ENCODE measurements at regions not wholly inside any gene's neighbourhood (a gene's known extent, or its start where the extent isn't known, plus 50 kb on each side); places are given as distances from the start of the nearest gene placed in this dataset.
"Not testable (repeated sequence)": the region's sequence is repeated elsewhere in the genome, so short reads cannot be mapped to it uniquely, and the experiment has no call there.

DNA sequence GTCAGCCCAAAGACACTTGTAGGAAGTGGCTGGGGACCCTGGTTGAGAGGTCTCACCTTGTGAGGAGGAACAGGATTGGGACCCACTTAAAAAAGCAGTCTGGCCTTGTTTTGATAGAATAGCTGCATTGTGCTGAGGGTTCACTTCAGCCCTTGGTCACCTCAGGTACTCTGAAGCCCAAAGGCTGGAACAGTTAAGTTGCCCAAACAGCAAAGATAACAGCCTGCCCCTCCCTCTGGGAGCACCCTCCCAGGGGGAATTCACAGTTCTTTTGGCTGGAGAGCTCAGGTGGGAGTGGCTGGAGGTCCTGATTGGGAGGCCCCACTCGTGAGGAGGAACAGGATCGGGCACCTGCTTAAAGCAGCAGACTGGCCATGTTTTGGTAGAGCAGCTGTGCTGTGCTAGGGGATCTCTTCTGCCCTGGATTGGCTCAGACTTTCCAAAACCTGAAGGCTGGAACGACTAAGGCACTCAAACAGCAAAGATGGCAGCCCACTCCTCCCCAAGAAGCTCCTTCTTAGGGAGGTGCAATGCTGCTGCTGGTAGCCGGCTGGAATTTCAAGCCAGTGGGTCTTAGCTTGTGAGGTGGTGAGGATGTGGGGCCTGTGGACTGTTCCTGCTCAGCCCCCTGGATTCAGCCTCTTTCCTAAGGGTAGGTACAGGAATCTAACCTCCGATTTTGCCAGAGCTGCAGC lies 143.8 kb upstream of the SLC38A2 start:
- Histone ChIP-seq H3K4me1 (ENCODE audit: control insufficient read depth, insufficient read depth, low read depth, low read length) (no peaks in the 10 kb centered on the region), H3K9ac (ENCODE audit: low read length) (no peak overlapping the region), H4K8ac (ENCODE audit: low read length) (no peak overlapping the region), H2AK5ac (ENCODE audit: low read length, severe bottlenecking) (no peak overlapping the region), H2BK120ac (ENCODE audit: low read depth, low read length) (no peak overlapping the region), H2BK5ac (ENCODE audit: low read depth, low read length, poor library complexity, severe bottlenecking) (no peak overlapping the region), H3K23ac (ENCODE audit: low read length in 2 of 2) (no peak overlapping the region), H3K4ac (ENCODE audit: low read depth in 1 of 2, low read length in 2 of 2) (no peak overlapping the region), H2BK15ac (ENCODE audit: low read depth, poor library complexity, severe bottlenecking) (no peak overlapping the region), H3K27ac (ENCODE audit: low read length, poor library complexity, severe bottlenecking) (no peak overlapping the region), H3K27me3 (ENCODE audit: control insufficient read depth in 1 of 2, insufficient read depth in 1 of 2, low read length in 2 of 2) (no peaks in the 10 kb centered on the region), H3K18ac (ENCODE audit: low read depth in 1 of 2, low read length in 2 of 2) (peak overlapping the region in 1 of 2 experiments; percentile 38), H4K91ac (ENCODE audit: low read length) (no peak overlapping the region), H2BK12ac (ENCODE audit: low read length in 2 of 2) (peak overlapping the region; percentile 17 to 42), H3K4me3 (ENCODE audit: insufficient read depth in 1 of 2, low read depth in 1 of 2, low read length in 2 of 2) (no peak overlapping the region), H3K36me3 (ENCODE audit: control insufficient read depth in 1 of 2, insufficient read depth in 2 of 2, low read depth in 1 of 2, low read length in 2 of 2) (no peaks in the 10 kb centered on the region), H3K79me1 (replicated peaks; ENCODE audit: low read length, poor library complexity, severe bottlenecking) (peaks cover 6% of the 10 kb centered on the region), H2AFZ (ENCODE audit: low read depth, low read length) (no peak overlapping the region), H3K9me3 (ENCODE audit: control insufficient read depth, low read length) (peaks cover 7% of the 10 kb centered on the region), H3K14ac (ENCODE audit: low read length in 2 of 2) (no peak overlapping the region), H3K4me2 (ENCODE audit: low read length, poor library complexity, severe bottlenecking) (no peak overlapping the region)
- DNase-seq = no peak
- 96% methylated on average over 3 of the region's 5 CpGs for WGBS

DNA sequence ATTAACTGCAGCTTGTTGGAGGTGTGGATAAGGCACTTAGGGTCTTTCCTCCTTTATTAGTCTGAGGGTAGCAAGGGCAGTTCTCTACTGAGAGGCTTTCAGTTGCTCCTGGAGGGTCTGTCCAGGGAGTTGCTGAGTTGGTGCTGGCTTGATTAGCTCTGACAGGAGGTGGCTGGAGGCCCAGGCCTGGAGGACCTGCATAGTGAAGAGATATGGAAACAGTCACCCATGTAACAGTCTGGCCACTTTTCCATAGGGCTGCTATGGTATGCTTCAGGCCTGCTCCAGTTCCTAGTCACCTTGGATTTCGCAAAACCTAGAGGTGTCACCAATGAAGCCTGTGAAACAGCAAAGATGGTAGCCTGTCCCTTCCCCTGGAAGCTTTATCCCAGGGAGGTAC lies 143.3 kb upstream of the SLC38A2 start:
- H2BK15ac ChIP-seq (ENCODE audit: low read depth, poor library complexity, severe bottlenecking) = no peak overlapping the region
- peak overlapping the region in 1 of 2 experiments; percentile 66 for H3K18ac ChIP-seq (ENCODE audit: low read depth in 1 of 2, low read length in 2 of 2)
- H4K8ac ChIP-seq (ENCODE audit: low read length) = no peak overlapping the region
- H3K9me3 ChIP-seq (ENCODE audit: control insufficient read depth, low read length) = peaks cover 11% of the 10 kb centered on the region
- no peak overlapping the region for H3K4me3 ChIP-seq (ENCODE audit: insufficient read depth in 1 of 2, low read depth in 1 of 2, low read length in 2 of 2)
- H3K27me3 ChIP-seq (ENCODE audit: control insufficient read depth in 1 of 2, insufficient read depth in 1 of 2, low read length in 2 of 2) = no peaks in the 10 kb centered on the region
- no peaks in the 10 kb centered on the region for H3K36me3 ChIP-seq (ENCODE audit: control insufficient read depth in 1 of 2, insufficient read depth in 2 of 2, low read depth in 1 of 2, low read length in 2 of 2)
- no peak overlapping the region for H3K4me2 ChIP-seq (ENCODE audit: low read length, poor library complexity, severe bottlenecking)
- H3K9ac ChIP-seq (ENCODE audit: low read length) = no peak overlapping the region
- no peak overlapping the region for H2BK120ac ChIP-seq (ENCODE audit: low read depth, low read length)
- H2BK12ac ChIP-seq (ENCODE audit: low read length in 2 of 2) = peak overlapping the region; percentile 17 to 56
- H2AK5ac ChIP-seq (ENCODE audit: low read length, severe bottlenecking) = no peak overlapping the region
- 98% methylated on average over 1 of the region's 1 CpG for WGBS
- no peak overlapping the region for H3K23ac ChIP-seq (ENCODE audit: low read length in 2 of 2)
- no peaks in the 10 kb centered on the region for H3K4me1 ChIP-seq (ENCODE audit: control insufficient read depth, insufficient read depth, low read depth, low read length)
- no peak overlapping the region for H3K4ac ChIP-seq (ENCODE audit: low read depth in 1 of 2, low read length in 2 of 2)
- H2BK5ac ChIP-seq (ENCODE audit: low read depth, low read length, poor library complexity, severe bottlenecking) = no peak overlapping the region
- no peak overlapping the region for H3K14ac ChIP-seq (ENCODE audit: low read length in 2 of 2)
- DNase-seq = no peak
- no peak overlapping the region for H4K91ac ChIP-seq (ENCODE audit: low read length)
- H3K27ac ChIP-seq (ENCODE audit: low read length, poor library complexity, severe bottlenecking) = no peak overlapping the region
- peaks cover 6% of the 10 kb centered on the region for H3K79me1 ChIP-seq (replicated peaks; ENCODE audit: low read length, poor library complexity, severe bottlenecking)
- no peak overlapping the region for H2AFZ ChIP-seq (ENCODE audit: low read depth, low read length)

DNA sequence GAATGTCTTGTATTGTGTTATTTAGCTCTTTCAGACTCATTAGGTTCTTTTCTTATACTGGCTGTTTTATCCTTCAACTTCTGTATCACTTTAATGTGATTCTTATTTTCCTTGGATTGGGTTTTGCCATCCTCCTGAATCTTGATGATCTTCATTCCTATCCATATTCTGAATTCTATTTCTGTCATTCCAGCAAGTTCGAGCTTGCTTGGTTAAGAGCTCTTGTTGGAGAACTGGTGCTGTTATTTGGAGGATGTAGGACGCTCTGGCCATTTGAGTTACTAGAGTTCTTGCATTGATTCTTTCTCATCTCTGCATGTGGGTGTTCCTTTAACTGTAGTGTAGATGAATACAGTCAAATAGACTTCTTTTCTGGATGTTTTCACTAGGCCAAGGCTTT lies 142.3 kb upstream of the SLC38A2 start:
- Histone ChIP-seq H3K4ac (ENCODE audit: low read depth in 1 of 2, low read length in 2 of 2) (no peak overlapping the region), H3K14ac (ENCODE audit: low read length in 2 of 2) (no peak overlapping the region), H3K4me2 (ENCODE audit: low read length, poor library complexity, severe bottlenecking) (no peak overlapping the region), H3K36me3 (ENCODE audit: control insufficient read depth in 1 of 2, insufficient read depth in 2 of 2, low read depth in 1 of 2, low read length in 2 of 2) (no peaks in the 10 kb centered on the region), H4K8ac (ENCODE audit: low read length) (no peak overlapping the region), H4K91ac (ENCODE audit: low read length) (no peak overlapping the region), H2AFZ (ENCODE audit: low read depth, low read length) (no peak overlapping the region), H3K4me1 (ENCODE audit: control insufficient read depth, insufficient read depth, low read depth, low read length) (no peaks in the 10 kb centered on the region), H3K4me3 (ENCODE audit: insufficient read depth in 1 of 2, low read depth in 1 of 2, low read length in 2 of 2) (no peak overlapping the region), H3K18ac (ENCODE audit: low read depth in 1 of 2, low read length in 2 of 2) (no peak overlapping the region), H3K9ac (ENCODE audit: low read length) (no peak overlapping the region), H3K9me3 (ENCODE audit: control insufficient read depth, low read length) (peaks cover 16% of the 10 kb centered on the region), H2BK120ac (ENCODE audit: low read depth, low read length) (no peak overlapping the region), H3K27ac (ENCODE audit: low read length, poor library complexity, severe bottlenecking) (no peak overlapping the region), H3K79me1 (replicated peaks; ENCODE audit: low read length, poor library complexity, severe bottlenecking) (peaks cover 7% of the 10 kb centered on the region), H2BK5ac (ENCODE audit: low read depth, low read length, poor library complexity, severe bottlenecking) (no peak overlapping the region), H3K27me3 (ENCODE audit: control insufficient read depth in 1 of 2, insufficient read depth in 1 of 2, low read length in 2 of 2) (no peaks in the 10 kb centered on the region), H2BK12ac (ENCODE audit: low read length in 2 of 2) (no peak overlapping the region), H2AK5ac (ENCODE audit: low read length, severe bottlenecking) (no peak overlapping the region), H2BK15ac (ENCODE audit: low read depth, poor library complexity, severe bottlenecking) (no peak overlapping the region), H3K23ac (ENCODE audit: low read length in 2 of 2) (no peak overlapping the region)
- 98% methylated on average over 2 of the region's 2 CpGs for WGBS
- DNase-seq = no peak

DNA sequence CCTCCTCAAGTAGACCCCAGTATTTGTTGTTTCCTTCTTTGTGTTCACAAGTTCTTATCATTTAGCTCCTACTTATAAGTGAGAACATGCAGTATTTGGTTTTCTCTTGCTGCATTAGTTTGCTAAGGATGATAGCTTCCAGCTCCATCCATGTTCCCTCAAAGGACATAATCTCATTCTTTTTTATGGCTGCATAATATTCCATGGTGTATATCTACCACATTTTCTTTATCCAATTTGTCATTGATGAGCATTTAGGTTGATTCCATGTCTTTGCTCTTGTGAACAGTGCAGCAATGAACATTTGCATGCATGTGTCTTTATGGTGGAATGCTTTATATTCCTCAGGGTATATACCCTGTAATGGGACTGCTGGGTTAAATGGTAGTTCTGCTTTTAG lies 137.7 kb upstream of the SLC38A2 start:
- H2BK12ac ChIP-seq (ENCODE audit: low read length in 2 of 2); H3K27ac ChIP-seq (ENCODE audit: low read length, poor library complexity, severe bottlenecking); H3K4ac ChIP-seq (ENCODE audit: low read depth in 1 of 2, low read length in 2 of 2); H3K14ac ChIP-seq (ENCODE audit: low read length in 2 of 2); DNase-seq; H2AFZ ChIP-seq (ENCODE audit: low read depth, low read length); H3K79me1 ChIP-seq (replicated peaks; ENCODE audit: low read length, poor library complexity, severe bottlenecking); H2BK120ac ChIP-seq (ENCODE audit: low read depth, low read length); H2BK5ac ChIP-seq (ENCODE audit: low read depth, low read length, poor library complexity, severe bottlenecking); H3K27me3 ChIP-seq (ENCODE audit: control insufficient read depth in 1 of 2, insufficient read depth in 1 of 2, low read length in 2 of 2); H3K9ac ChIP-seq (ENCODE audit: low read length); H3K18ac ChIP-seq (ENCODE audit: low read depth in 1 of 2, low read length in 2 of 2); H3K23ac ChIP-seq (ENCODE audit: low read length in 2 of 2); H2AK5ac ChIP-seq (ENCODE audit: low read length, severe bottlenecking); H4K8ac ChIP-seq (ENCODE audit: low read length); H4K91ac ChIP-seq (ENCODE audit: low read length); H3K4me1 ChIP-seq (ENCODE audit: control insufficient read depth, insufficient read depth, low read depth, low read length); H2BK15ac ChIP-seq (ENCODE audit: low read depth, poor library complexity, severe bottlenecking); H3K4me2 ChIP-seq (ENCODE audit: low read length, poor library complexity, severe bottlenecking); H3K36me3 ChIP-seq (ENCODE audit: control insufficient read depth in 1 of 2, insufficient read depth in 2 of 2, low read depth in 1 of 2, low read length in 2 of 2); H3K4me3 ChIP-seq (ENCODE audit: insufficient read depth in 1 of 2, low read depth in 1 of 2, low read length in 2 of 2): not testable (repeated sequence)
- peaks cover 26% of the 10 kb centered on the region for H3K9me3 ChIP-seq (ENCODE audit: control insufficient read depth, low read length)
